A549 (cell line): ENCODE measurements at regions not wholly inside any gene's neighbourhood (a gene's known extent, or its start where the extent isn't known, plus 50 kb on each side); places are given as distances from the start of the nearest gene placed in this dataset.

Experiments
- BHLHE40 ChIP-seq: IDR thresholded peaks from 2 replicates; pipeline ENCODE4 v1.6.1; 2012; ENCODE audit warnings: low read depth, low read length, inconsistent platforms
- CHD2 ChIP-seq: fragments of 150-350 bp; IDR thresholded peaks from 2 replicates; pipeline ENCODE4 v1.6.1; 2014; ENCODE audit warnings: low read length; ENCODE audit not compliant: partially characterized antibody
- HOXA7 ChIP-seq: fragments of 250-450 bp; sonication (Bioruptor Pico); IDR thresholded peaks from 2 replicates; pipeline ENCODE4 v1.5.0; 2020; ENCODE audit warnings: mild to moderate bottlenecking, moderate library complexity
- HOXB13 ChIP-seq: fragments of 250-450 bp; sonication (Bioruptor Pico); IDR thresholded peaks from 2 replicates; pipeline ENCODE4 v1.5.0; 2020; ENCODE audit warnings: low read depth, mild to moderate bottlenecking, moderate library complexity
- KDM1A ChIP-seq: fragments of 200-600 bp; sonication (generic); IDR thresholded peaks from 2 replicates; pipeline ENCODE4 v1.6.1; 2016; ENCODE audit warnings: low read depth, mild to moderate bottlenecking
- MAZ ChIP-seq: fragments of 150-350 bp; IDR thresholded peaks from 2 replicates; pipeline ENCODE4 v1.6.1; 2014; ENCODE audit warnings: antibody characterized with exemption, low read depth, low read length, borderline replicate concordance
- PHF8 ChIP-seq: fragments of 200-600 bp; sonication (generic); IDR thresholded peaks from 2 replicates; pipeline ENCODE4 v1.6.1; 2016; ENCODE audit warnings: low read depth, mild to moderate bottlenecking, antibody characterized with exemption, moderate library complexity, borderline replicate concordance
- POLR2A ChIP-seq: IDR thresholded peaks from 2 replicates; pipeline ENCODE4 v1.6.1; 2012; ENCODE audit warnings: mild to moderate bottlenecking, low read length
- RAD21 ChIP-seq, 2 experiments: fragments of >200 bp in 1 of 2; sonication (Bioruptor Twin) in 1 of 2; formaldehyde crosslinking in 1 of 2; IDR thresholded peaks in 1 of 2; conservative IDR thresholded peaks in 1 of 2; 2 replicates in 1 of 2; 3 replicates in 1 of 2; pipeline ENCODE4 v1.6.1; 2012 to 2018; ENCODE audit warnings: inconsistent platforms in 1 of 2
- RFX5 ChIP-seq: fragments of 450-650 bp; IDR thresholded peaks from 2 replicates; pipeline ENCODE4 v1.7.1; 2014; ENCODE audit warnings: antibody characterized with exemption, mild to moderate bottlenecking, moderate library complexity
- ZC3H11A ChIP-seq: fragments of 450-650 bp; IDR thresholded peaks from 2 replicates; pipeline ENCODE4 v1.6.1; 2014; ENCODE audit warnings: antibody characterized with exemption, mild to moderate bottlenecking
- TF ChIP-seq, protein P1 (sequence below): fragments of >200 bp; sonication (Bioruptor Twin); formaldehyde crosslinking; IDR thresholded peaks from 3 replicates; pipeline ENCODE4 v1.5.1; 2016
- TF ChIP-seq, protein P2 (sequence below): IDR thresholded peaks from 2 replicates; pipeline ENCODE4 v1.6.1; 2012

DNA sequence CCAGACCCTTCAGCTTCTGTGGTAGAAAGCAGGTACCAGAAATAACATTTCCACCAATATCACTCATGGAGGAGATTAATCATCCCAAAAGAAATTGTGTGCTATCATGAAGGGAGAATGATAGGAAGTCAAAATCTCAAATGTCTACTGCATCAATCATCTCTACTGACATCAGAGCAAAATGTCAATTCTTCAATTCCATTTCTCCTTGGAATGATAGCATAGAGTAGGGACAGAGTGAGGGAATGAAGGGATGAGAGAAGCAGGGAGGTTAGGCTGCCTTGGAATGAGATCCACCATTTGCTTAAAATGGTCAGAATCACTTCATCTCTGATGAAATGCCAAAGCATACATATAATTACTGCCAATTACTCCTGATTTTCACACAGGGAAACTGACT, 371.8 kb upstream of the ACVR2A start:
- TF ChIP-seq, protein P1, sequence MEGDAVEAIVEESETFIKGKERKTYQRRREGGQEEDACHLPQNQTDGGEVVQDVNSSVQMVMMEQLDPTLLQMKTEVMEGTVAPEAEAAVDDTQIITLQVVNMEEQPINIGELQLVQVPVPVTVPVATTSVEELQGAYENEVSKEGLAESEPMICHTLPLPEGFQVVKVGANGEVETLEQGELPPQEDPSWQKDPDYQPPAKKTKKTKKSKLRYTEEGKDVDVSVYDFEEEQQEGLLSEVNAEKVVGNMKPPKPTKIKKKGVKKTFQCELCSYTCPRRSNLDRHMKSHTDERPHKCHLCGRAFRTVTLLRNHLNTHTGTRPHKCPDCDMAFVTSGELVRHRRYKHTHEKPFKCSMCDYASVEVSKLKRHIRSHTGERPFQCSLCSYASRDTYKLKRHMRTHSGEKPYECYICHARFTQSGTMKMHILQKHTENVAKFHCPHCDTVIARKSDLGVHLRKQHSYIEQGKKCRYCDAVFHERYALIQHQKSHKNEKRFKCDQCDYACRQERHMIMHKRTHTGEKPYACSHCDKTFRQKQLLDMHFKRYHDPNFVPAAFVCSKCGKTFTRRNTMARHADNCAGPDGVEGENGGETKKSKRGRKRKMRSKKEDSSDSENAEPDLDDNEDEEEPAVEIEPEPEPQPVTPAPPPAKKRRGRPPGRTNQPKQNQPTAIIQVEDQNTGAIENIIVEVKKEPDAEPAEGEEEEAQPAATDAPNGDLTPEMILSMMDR, result no peak
- TF ChIP-seq PHF8, result no peak
- TF ChIP-seq ZC3H11A, result no peak
- TF ChIP-seq BHLHE40, result no peak
- no peak for TF ChIP-seq POLR2A
- no peak for TF ChIP-seq RAD21 (conservative IDR thresholded peaks at IDR 0.05 in 1 of 2, IDR thresholded peaks at IDR 0.05 in 1 of 2)
- no peak for TF ChIP-seq MAZ
- TF ChIP-seq, protein P2, sequence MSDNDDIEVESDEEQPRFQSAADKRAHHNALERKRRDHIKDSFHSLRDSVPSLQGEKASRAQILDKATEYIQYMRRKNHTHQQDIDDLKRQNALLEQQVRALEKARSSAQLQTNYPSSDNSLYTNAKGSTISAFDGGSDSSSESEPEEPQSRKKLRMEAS, result no peak
- no peak for TF ChIP-seq KDM1A
- no peak for TF ChIP-seq RFX5
- TF ChIP-seq HOXA7, result no peak
- TF ChIP-seq HOXB13, result no peak
- TF ChIP-seq CHD2, result no peak
